T47D (cell line): ENCODE measurements at regions not wholly inside any gene's neighbourhood (a gene's known extent, or its start where the extent isn't known, plus 50 kb on each side); places are given as distances from the start of the nearest gene placed in this dataset.

Source experiments
- DNase-seq, 2 experiments: peaks; one replicate each; pipeline versions ENCODE4 v3.0.0 to v3.0.0-alpha.2; 2011 to 2012; ENCODE audit warnings: low read depth in 1 of 2, low spot score in 1 of 2
- JUND ChIP-seq: IDR thresholded peaks from 2 replicates; pipeline ENCODE4 v1.6.1; 2012; ENCODE audit warnings: low read depth
- in situ Hi-C: cut with HindIII; loops from 2 replicates; pipeline ENCODE4 v1.10.0; 2016; ENCODE audit warnings: low sequenced_read_pairs, low pct_unique_long_range_greater_than_20kb

DNA sequence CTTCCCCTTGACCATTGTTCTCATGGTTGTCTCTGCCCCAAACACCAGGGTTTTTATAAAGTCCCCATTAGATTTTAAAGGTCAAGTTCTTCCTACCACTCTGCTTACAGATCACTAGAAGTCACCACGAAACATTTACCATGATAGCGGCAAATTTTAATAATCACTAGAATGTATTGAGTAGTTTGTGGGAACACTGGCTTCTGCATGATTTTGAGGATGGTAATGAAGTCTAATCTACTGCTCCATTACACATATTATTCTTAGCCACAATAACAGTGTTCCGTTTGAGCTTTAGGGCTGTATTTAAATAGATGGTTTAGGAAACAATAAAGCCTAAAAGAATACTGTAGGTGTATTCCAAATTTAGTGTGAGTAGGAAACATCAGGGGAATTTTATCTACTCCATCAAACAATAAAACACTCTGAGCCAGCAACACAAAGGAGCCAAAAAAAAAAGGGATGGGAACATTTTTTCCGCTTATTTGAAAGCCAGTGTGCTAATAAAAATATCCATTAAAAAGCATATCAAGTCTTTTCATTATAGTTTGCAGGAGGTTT lies 49.7 kb downstream of the KLF12 start:
- TF ChIP-seq JUND: no peak
- in situ Hi-C loops: no loop called here
- DNase-seq: no peak

DNA sequence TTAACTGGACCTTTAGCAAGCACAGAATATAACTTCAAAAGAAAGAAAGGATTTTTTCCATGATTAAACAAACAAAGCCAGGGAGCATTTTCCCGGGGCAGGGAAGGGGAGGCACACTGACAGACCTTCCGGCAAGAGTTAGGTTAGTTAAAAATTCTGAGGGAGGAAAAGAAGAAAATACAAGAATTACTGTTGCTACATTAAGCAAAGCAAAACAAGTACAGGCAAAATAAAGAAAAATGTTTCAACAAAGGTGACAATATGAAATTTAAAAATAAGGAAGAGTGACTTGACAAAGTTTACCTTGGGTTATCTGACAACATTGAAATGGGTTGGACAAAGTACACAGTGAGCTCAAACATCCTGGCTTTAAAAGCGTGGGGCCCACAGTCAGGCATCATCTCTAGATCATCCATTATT lies 51.5 kb downstream of the KLF12 start:
- TF ChIP-seq JUND: no peak
- in situ Hi-C loops: no loop called here
- no peak for DNase-seq

GRCh38 chr13:74080762-74081161 lies 53.4 kb downstream of the KLF12 start:
- no peak for DNase-seq
- no peak for TF ChIP-seq JUND
- in situ Hi-C loops: no loop called here

- no peak for TF ChIP-seq JUND
- in situ Hi-C loops: no loop called here
- DNase-seq: no peak
Measured at GRCh38 chr13:74077792-74078191, 56.4 kb downstream of the KLF12 start.

GRCh38 chr13:74077375-74077774 lies 56.8 kb downstream of the KLF12 start:
- DNase-seq: no peak
- no peak for TF ChIP-seq JUND
- in situ Hi-C loops: no loop called here

GRCh38 chr13:74074723-74075122 lies 59.5 kb downstream of the KLF12 start:
- no peak for DNase-seq
- in situ Hi-C loops: no loop called here
- TF ChIP-seq JUND: no peak

GRCh38 chr13:74073274-74073673 lies 60.9 kb downstream of the KLF12 start:
- no peak for DNase-seq
- in situ Hi-C loops: no loop called here
- no peak for TF ChIP-seq JUND

DNA sequence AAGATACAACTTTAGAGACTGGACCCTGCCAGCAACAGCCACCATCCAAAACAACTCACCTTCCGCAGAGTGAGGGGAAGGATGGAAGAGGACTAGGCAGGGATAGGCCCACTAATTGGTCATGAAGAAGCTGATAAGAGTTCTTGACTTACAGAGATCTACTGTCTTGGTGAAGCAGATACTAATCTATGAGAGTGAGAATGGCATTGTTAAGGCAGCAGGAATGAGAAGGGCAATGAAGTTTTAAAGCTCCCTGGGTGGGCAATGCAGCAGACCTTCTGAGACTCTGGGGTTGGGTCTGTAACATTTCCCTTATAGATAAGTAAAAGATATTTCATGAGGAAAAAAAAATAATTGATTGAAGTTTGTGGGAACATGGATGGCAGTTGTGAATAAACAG lies 63.7 kb downstream of the KLF12 start:
- DNase-seq: no peak
- in situ Hi-C loops: no loop called here
- no peak for TF ChIP-seq JUND

- no peak for DNase-seq
- no peak for TF ChIP-seq JUND
- in situ Hi-C loops: no loop called here
Measured at GRCh38 chr13:74070065-74070464, 64.1 kb downstream of the KLF12 start.

DNA sequence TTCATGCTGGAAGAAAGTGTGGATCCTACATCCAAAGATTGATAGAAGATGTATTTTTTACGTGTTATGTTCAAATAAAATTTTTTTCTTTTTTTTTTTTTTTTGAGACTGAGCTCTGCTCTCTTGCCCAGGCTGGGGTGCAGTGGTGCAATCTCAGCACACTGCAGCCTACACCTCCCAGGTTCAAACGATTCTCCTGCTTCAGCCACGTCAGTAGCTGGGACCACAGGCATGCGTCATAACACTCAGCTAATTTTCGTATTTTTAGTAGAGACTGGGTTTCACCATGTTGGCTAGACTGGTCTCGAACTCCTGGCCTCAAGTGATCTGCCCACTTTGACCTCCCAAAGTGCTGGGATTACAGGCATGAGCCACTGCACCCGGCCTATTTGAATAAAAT lies 65.7 kb downstream of the KLF12 start:
- TF ChIP-seq JUND: no peak
- no peak for DNase-seq
- in situ Hi-C loops: no loop called here

GRCh38 chr13:74067818-74068217 lies 66.4 kb downstream of the KLF12 start:
- no peak for TF ChIP-seq JUND
- in situ Hi-C loops: no loop called here
- no peak for DNase-seq

DNA sequence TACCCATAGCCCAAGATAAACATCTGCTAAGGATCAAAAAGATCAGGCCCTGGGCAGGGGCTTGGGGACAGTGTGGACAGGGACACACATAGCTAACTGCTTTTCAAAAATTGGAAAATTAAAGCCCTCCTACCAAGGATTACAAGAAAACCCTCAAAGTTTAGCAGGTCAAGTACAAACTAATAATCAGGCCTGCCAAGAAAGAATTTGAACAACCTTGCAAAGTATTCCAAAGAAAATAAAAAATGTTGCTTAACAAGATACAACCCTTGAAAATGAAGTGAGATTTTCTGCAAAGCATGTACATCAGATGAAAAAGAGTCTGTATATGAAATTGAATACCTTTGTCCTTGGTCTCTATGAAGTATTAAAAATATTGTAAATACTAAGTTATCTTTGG lies 67.3 kb downstream of the KLF12 start:
- DNase-seq: no peak
- in situ Hi-C loops: no loop called here
- TF ChIP-seq JUND: no peak

DNA sequence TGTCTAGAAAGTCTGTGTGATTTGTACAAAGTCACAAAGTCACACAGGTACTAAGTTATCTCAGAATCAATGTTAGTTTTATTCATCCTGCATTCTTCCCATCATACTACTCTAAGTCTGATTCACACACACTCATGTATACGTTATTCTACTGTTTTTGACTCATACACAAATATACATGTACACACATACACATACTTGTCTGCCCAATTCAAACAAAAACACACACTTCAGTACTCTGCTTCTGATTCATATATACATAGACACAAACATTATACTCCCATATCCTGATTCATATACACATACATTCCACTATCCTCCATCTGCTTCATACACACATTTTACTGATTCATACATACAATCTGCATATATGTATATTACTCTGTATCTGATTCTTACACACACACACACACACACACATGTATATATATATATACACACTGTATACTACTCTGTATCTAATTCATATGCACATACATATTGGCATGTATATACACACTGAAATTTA lies 69.3 kb downstream of the KLF12 start:
- in situ Hi-C loops: no loop called here
- no peak for TF ChIP-seq JUND
- DNase-seq: no peak

GRCh38 chr13:74063533-74064100 lies 70.6 kb downstream of the KLF12 start:
- in situ Hi-C loops: no loop called here
- DNase-seq: no peak
- no peak for TF ChIP-seq JUND
